ENCODE measurements at regions not wholly inside any gene's neighbourhood (a gene's known extent, or its start where the extent isn't known, plus 50 kb on each side); places are given as distances from the start of the nearest gene placed in this dataset.

GRCh38 chr17:52383493-52384100, 225.1 kb upstream of the CA10 start:
- RAD21 ChIA-PET (ENCODE audit: low non-redundant PET in 1 of 2, low total read pairs in 2 of 2, uncharacterized antibody in 2 of 2, unreplicated experiment in 2 of 2) = no interaction called here
- Histone ChIP-seq H2AFZ (ENCODE audit: low read depth, low read length, poor library complexity, severe bottlenecking) (no peak overlapping the region), H3K4me3 (replicated peaks in 1 of 2; ENCODE audit: low read depth in 1 of 2, low read length in 2 of 2) (no peak overlapping the region), H3K4me1 (ENCODE audit: control insufficient read depth in 1 of 2, insufficient read depth in 2 of 2, low read length in 2 of 2) (no peaks in the 10 kb centered on the region), H4K20me1 (ENCODE audit: insufficient read depth) (no peaks in the 10 kb centered on the region), H3K36me3 (ENCODE audit: control insufficient read depth in 1 of 2, insufficient read depth in 2 of 2, low read length in 2 of 2) (no peaks in the 10 kb centered on the region), H3K27me3 (ENCODE audit: insufficient read depth, low read length) (no peaks in the 10 kb centered on the region), H3K27ac (ENCODE audit: low read depth, low read length) (no peak overlapping the region), H3K79me2 (ENCODE audit: insufficient read depth, low read length) (no peaks in the 10 kb centered on the region), H3K9ac (ENCODE audit: low read length) (no peak overlapping the region), H3K9me2 (ENCODE audit: insufficient read depth) (no peaks in the 10 kb centered on the region), H3K4me2 (ENCODE audit: low read length) (no peak overlapping the region), H3K9me3 (ENCODE audit: control insufficient read depth in 1 of 2, insufficient read depth in 1 of 2, low read depth in 1 of 2, low read length in 2 of 2) (peaks cover 45 to 47% of the 10 kb centered on the region in 2 experiments; a peak in 2 of 4 replicates)
- DNase-seq (ENCODE audit: low read depth, low spot score) (peak; percentile 4), ATAC-seq (peak; percentile 69)
- TF ChIP-seq EZH2 (IDR thresholded peaks at IDR 0.05) (no peak), POLR2A (IDR thresholded peaks at IDR 0.05; ENCODE audit: borderline replicate concordance, extremely low read depth, insufficient read depth, insufficient read length) (no peak), RAD21 (IDR thresholded peaks at IDR 0.05; ENCODE audit: low read depth) (peak; percentile 24; the same call in 1 of the 2 replicates), CTCF (IDR thresholded peaks at IDR 0.05 in 2 of 3, conservative IDR thresholded peaks at IDR 0.05 in 1 of 3; ENCODE audit: borderline replicate concordance in 1 of 3, insufficient read depth in 1 of 3, low read depth in 2 of 3, low read length in 2 of 3) (peak in 2 of 3 experiments; percentile 61; a peak in 4 of 6 replicates)
- intact Hi-C loops (cut with micrococcal nuclease) = no loop called here
- CTCF ChIA-PET = no interaction called here
- POLR2A ChIA-PET = no interaction called here
- BruUV-seq (replicated peaks) = no TSS peak

GRCh38 chr17:52378860-52379259, 220.3 kb upstream of the CA10 start:
- Histone ChIP-seq H2AFZ (ENCODE audit: low read depth, low read length, poor library complexity, severe bottlenecking) (no peak overlapping the region), H3K9me2 (ENCODE audit: insufficient read depth) (no peaks in the 10 kb centered on the region), H3K79me2 (ENCODE audit: insufficient read depth, low read length) (no peaks in the 10 kb centered on the region), H3K27ac (ENCODE audit: low read depth, low read length) (no peak overlapping the region), H3K9ac (ENCODE audit: low read length) (no peak overlapping the region), H3K4me1 (ENCODE audit: control insufficient read depth in 1 of 2, insufficient read depth in 2 of 2, low read length in 2 of 2) (no peaks in the 10 kb centered on the region), H3K4me3 (replicated peaks in 1 of 2; ENCODE audit: low read depth in 1 of 2, low read length in 2 of 2) (no peak overlapping the region), H3K36me3 (ENCODE audit: control insufficient read depth in 1 of 2, insufficient read depth in 2 of 2, low read length in 2 of 2) (no peaks in the 10 kb centered on the region), H3K27me3 (ENCODE audit: insufficient read depth, low read length) (no peaks in the 10 kb centered on the region), H4K20me1 (ENCODE audit: insufficient read depth) (no peaks in the 10 kb centered on the region), H3K9me3 (ENCODE audit: control insufficient read depth in 1 of 2, insufficient read depth in 1 of 2, low read depth in 1 of 2, low read length in 2 of 2) (peaks cover 34 to 39% of the 10 kb centered on the region in 2 experiments; a peak in 2 of 4 replicates), H3K4me2 (ENCODE audit: low read length) (no peak overlapping the region)
- DNase-seq (ENCODE audit: low read depth, low spot score) (no peak), ATAC-seq (no peak)
- ChIA-PET RAD21 (ENCODE audit: low non-redundant PET in 1 of 2, low total read pairs in 2 of 2, uncharacterized antibody in 2 of 2, unreplicated experiment in 2 of 2) (no interaction called here), POLR2A (no interaction called here), CTCF (no interaction called here)
- BruUV-seq (replicated peaks) = no TSS peak
- intact Hi-C loops (cut with micrococcal nuclease) = no loop called here
- TF ChIP-seq EZH2 (IDR thresholded peaks at IDR 0.05) (no peak), MAX (IDR thresholded peaks at IDR 0.05) (no peak), SIN3A (IDR thresholded peaks at IDR 0.05; ENCODE audit: low read depth) (no peak), SRF (IDR thresholded peaks at IDR 0.05; ENCODE audit: low read depth) (no peak), EGR1 (IDR thresholded peaks at IDR 0.05; ENCODE audit: low read depth) (no peak), RAD21 (IDR thresholded peaks at IDR 0.05; ENCODE audit: low read depth) (no peak), FOSL1 (IDR thresholded peaks at IDR 0.05; ENCODE audit: low read depth) (no peak)

Measured in HCT116 (cell line).